Islet precursor cell (in vitro differentiated cells): ENCODE measurements at regions not wholly inside any gene's neighbourhood (a gene's known extent, or its start where the extent isn't known, plus 50 kb on each side); places are given as distances from the start of the nearest gene placed in this dataset.
"Not testable (repeated sequence)": the region's sequence is repeated elsewhere in the genome, so short reads cannot be mapped to it uniquely, and the experiment has no call there.

Experiments used
- DNase-seq: peaks from one replicate; pipeline ENCODE4 v3.0.0-alpha.2; 2018

GRCh38 chr16:85244452-85244851 is 132.2 kb upstream of the CIBAR2 start:
- not testable (repeated sequence) for DNase-seq

GRCh38 chr16:85245307-85246172 is 133.3 kb upstream of the CIBAR2 start:
- DNase-seq, result peak; percentile 78

- DNase-seq, result no peak
These were observed 134.2 kb upstream of the CIBAR2 start for GRCh38 chr16:85246473-85246872.

- no peak for DNase-seq
These were observed 134.7 kb upstream of the CIBAR2 start for GRCh38 chr16:85246973-85247372.

- DNase-seq, result no peak
These were observed 136.1 kb upstream of the CIBAR2 start for GRCh38 chr16:85248342-85248741.

- no peak for DNase-seq
These were observed 136.6 kb upstream of the CIBAR2 start for GRCh38 chr16:85248857-85249256.

GRCh38 chr16:85249418-85250146 is 137.3 kb upstream of the CIBAR2 start:
- DNase-seq, result no peak

GRCh38 chr16:85250147-85250463 is 137.8 kb upstream of the CIBAR2 start:
- no peak for DNase-seq

GRCh38 chr16:85250609-85251223 is 138.4 kb upstream of the CIBAR2 start:
- DNase-seq, result no peak

- DNase-seq, result no peak
These were observed 139.0 kb upstream of the CIBAR2 start for GRCh38 chr16:85251225-85251760.

GRCh38 chr16:85252014-85252413 is 139.7 kb upstream of the CIBAR2 start:
- DNase-seq, result no peak

- no peak for DNase-seq
These were observed 140.2 kb upstream of the CIBAR2 start for GRCh38 chr16:85252461-85252860.

GRCh38 chr16:85253084-85253941 is 141.0 kb upstream of the CIBAR2 start:
- DNase-seq, result peak; percentile 81

- DNase-seq, result no peak
These were observed 141.8 kb upstream of the CIBAR2 start for GRCh38 chr16:85254051-85254450.

- no peak for DNase-seq
These were observed 142.6 kb upstream of the CIBAR2 start for GRCh38 chr16:85254921-85255320.

- DNase-seq, result no peak
These were observed 143.5 kb upstream of the CIBAR2 start for GRCh38 chr16:85255777-85256176.

- no peak for DNase-seq
These were observed 144.0 kb upstream of the CIBAR2 start for GRCh38 chr16:85256190-85256739.

- no peak for DNase-seq
These were observed 145.2 kb upstream of the CIBAR2 start for GRCh38 chr16:85257483-85257882.

GRCh38 chr16:85258166-85258565 is 145.9 kb upstream of the CIBAR2 start:
- DNase-seq, result no peak

GRCh38 chr16:85258629-85259028 is 146.4 kb upstream of the CIBAR2 start:
- DNase-seq, result no peak

GRCh38 chr16:85259115-85259831 is 147.0 kb upstream of the CIBAR2 start:
- no peak for DNase-seq

- no peak for DNase-seq
These were observed 147.5 kb upstream of the CIBAR2 start for GRCh38 chr16:85259832-85260167.
